ENCODE measurements at regions not wholly inside any gene's neighbourhood (a gene's known extent, or its start where the extent isn't known, plus 50 kb on each side); places are given as distances from the start of the nearest gene placed in this dataset.

GRCh38 chr13:82245860-82246259 lies 1636.4 kb downstream of the SLITRK1 start:
- TF ChIP-seq EZH2 (IDR thresholded peaks at IDR 0.05; ENCODE audit: borderline replicate concordance, insufficient read depth, low read depth, low read length, poor library complexity, severe bottlenecking): no peak
- TF ChIP-seq, protein P1, sequence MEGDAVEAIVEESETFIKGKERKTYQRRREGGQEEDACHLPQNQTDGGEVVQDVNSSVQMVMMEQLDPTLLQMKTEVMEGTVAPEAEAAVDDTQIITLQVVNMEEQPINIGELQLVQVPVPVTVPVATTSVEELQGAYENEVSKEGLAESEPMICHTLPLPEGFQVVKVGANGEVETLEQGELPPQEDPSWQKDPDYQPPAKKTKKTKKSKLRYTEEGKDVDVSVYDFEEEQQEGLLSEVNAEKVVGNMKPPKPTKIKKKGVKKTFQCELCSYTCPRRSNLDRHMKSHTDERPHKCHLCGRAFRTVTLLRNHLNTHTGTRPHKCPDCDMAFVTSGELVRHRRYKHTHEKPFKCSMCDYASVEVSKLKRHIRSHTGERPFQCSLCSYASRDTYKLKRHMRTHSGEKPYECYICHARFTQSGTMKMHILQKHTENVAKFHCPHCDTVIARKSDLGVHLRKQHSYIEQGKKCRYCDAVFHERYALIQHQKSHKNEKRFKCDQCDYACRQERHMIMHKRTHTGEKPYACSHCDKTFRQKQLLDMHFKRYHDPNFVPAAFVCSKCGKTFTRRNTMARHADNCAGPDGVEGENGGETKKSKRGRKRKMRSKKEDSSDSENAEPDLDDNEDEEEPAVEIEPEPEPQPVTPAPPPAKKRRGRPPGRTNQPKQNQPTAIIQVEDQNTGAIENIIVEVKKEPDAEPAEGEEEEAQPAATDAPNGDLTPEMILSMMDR (IDR thresholded peaks at IDR 0.05): no peak
